ENCODE measurements at regions not wholly inside any gene's neighbourhood (a gene's known extent, or its start where the extent isn't known, plus 50 kb on each side); places are given as distances from the start of the nearest gene placed in this dataset.

GRCh38 chr6:79864421-79864820 is 82.9 kb downstream of the ELOVL4 start:
- Histone ChIP-seq H3K4me1 (ENCODE audit: control insufficient read depth, insufficient read depth, low read length) (no peaks in the 10 kb centered on the region; the same call in 1 of the 2 replicates), H3K9me3 (ENCODE audit: control insufficient read depth, insufficient read depth, low read length) (no peaks in the 10 kb centered on the region), H3K4me3 (ENCODE audit: low read length) (no peak overlapping the region), H3K36me3 (ENCODE audit: control insufficient read depth, insufficient read depth, low read length) (no peaks in the 10 kb centered on the region), H3K27me3 (ENCODE audit: control insufficient read depth, insufficient read depth, low read length) (no peaks in the 10 kb centered on the region; the same call in 1 of the 2 replicates), H3K27ac (ENCODE audit: low read length) (no peak overlapping the region)
- DNase-seq (ENCODE audit: low read depth, low spot score), result no peak
- WGBS (ENCODE audit: insufficient coverage, insufficient read length), result no CpG with 5 or more reads among the region's 3 CpGs

GRCh38 chr6:79864001-79864400 is 83.4 kb downstream of the ELOVL4 start:
- H3K4me1 ChIP-seq (ENCODE audit: control insufficient read depth, insufficient read depth, low read length), result no peaks in the 10 kb centered on the region; the same call in 1 of the 2 replicates
- H3K27ac ChIP-seq (ENCODE audit: low read length), result no peak overlapping the region
- no peak overlapping the region for H3K4me3 ChIP-seq (ENCODE audit: low read length)
- H3K9me3 ChIP-seq (ENCODE audit: control insufficient read depth, insufficient read depth, low read length), result no peaks in the 10 kb centered on the region
- no peaks in the 10 kb centered on the region; the same call in 1 of the 2 replicates for H3K27me3 ChIP-seq (ENCODE audit: control insufficient read depth, insufficient read depth, low read length)
- WGBS (ENCODE audit: insufficient coverage, insufficient read length), result no CpG with 5 or more reads among the region's 1 CpG
- DNase-seq (ENCODE audit: low read depth, low spot score), result no peak
- H3K36me3 ChIP-seq (ENCODE audit: control insufficient read depth, insufficient read depth, low read length), result no peaks in the 10 kb centered on the region

GRCh38 chr6:79863566-79863965 is 83.8 kb downstream of the ELOVL4 start:
- Histone ChIP-seq H3K36me3 (ENCODE audit: control insufficient read depth, insufficient read depth, low read length) (no peaks in the 10 kb centered on the region), H3K9me3 (ENCODE audit: control insufficient read depth, insufficient read depth, low read length) (no peaks in the 10 kb centered on the region), H3K27ac (ENCODE audit: low read length) (no peak overlapping the region), H3K4me3 (ENCODE audit: low read length) (no peak overlapping the region), H3K4me1 (ENCODE audit: control insufficient read depth, insufficient read depth, low read length) (no peaks in the 10 kb centered on the region), H3K27me3 (ENCODE audit: control insufficient read depth, insufficient read depth, low read length) (no peaks in the 10 kb centered on the region; the same call in 1 of the 2 replicates)
- no peak for DNase-seq (ENCODE audit: low read depth, low spot score)
- WGBS (ENCODE audit: insufficient coverage, insufficient read length), result no CpG with 5 or more reads among the region's 1 CpG

GRCh38 chr6:79862711-79863110 is 84.6 kb downstream of the ELOVL4 start:
- Histone ChIP-seq H3K27ac (ENCODE audit: low read length) (no peak overlapping the region), H3K36me3 (ENCODE audit: control insufficient read depth, insufficient read depth, low read length) (no peaks in the 10 kb centered on the region), H3K9me3 (ENCODE audit: control insufficient read depth, insufficient read depth, low read length) (no peaks in the 10 kb centered on the region), H3K27me3 (ENCODE audit: control insufficient read depth, insufficient read depth, low read length) (no peaks in the 10 kb centered on the region; the same call in 1 of the 2 replicates), H3K4me1 (ENCODE audit: control insufficient read depth, insufficient read depth, low read length) (no peaks in the 10 kb centered on the region), H3K4me3 (ENCODE audit: low read length) (no peak overlapping the region)
- no CpG with 5 or more reads among the region's 1 CpG for WGBS (ENCODE audit: insufficient coverage, insufficient read length)
- no peak for DNase-seq (ENCODE audit: low read depth, low spot score)

- DNase-seq (ENCODE audit: low read depth, low spot score), result no peak
- H3K4me1 ChIP-seq (ENCODE audit: control insufficient read depth, insufficient read depth, low read length), result no peaks in the 10 kb centered on the region
- no CpG with 5 or more reads among the region's 3 CpGs for WGBS (ENCODE audit: insufficient coverage, insufficient read length)
- H3K9me3 ChIP-seq (ENCODE audit: control insufficient read depth, insufficient read depth, low read length), result no peaks in the 10 kb centered on the region
- no peak overlapping the region for H3K4me3 ChIP-seq (ENCODE audit: low read length)
- H3K36me3 ChIP-seq (ENCODE audit: control insufficient read depth, insufficient read depth, low read length), result no peaks in the 10 kb centered on the region
- no peak overlapping the region for H3K27ac ChIP-seq (ENCODE audit: low read length)
- H3K27me3 ChIP-seq (ENCODE audit: control insufficient read depth, insufficient read depth, low read length), result no peaks in the 10 kb centered on the region; the same call in 1 of the 2 replicates
Observed at GRCh38 chr6:79862126-79862525, 85.2 kb downstream of the ELOVL4 start.

GRCh38 chr6:79861023-79861422 is 86.3 kb downstream of the ELOVL4 start:
- H3K27me3 ChIP-seq (ENCODE audit: control insufficient read depth, insufficient read depth, low read length), result no peaks in the 10 kb centered on the region; the same call in 1 of the 2 replicates
- H3K27ac ChIP-seq (ENCODE audit: low read length), result no peak overlapping the region
- WGBS (ENCODE audit: insufficient coverage, insufficient read length), result no CpG with 5 or more reads among the region's 7 CpGs
- no peaks in the 10 kb centered on the region for H3K9me3 ChIP-seq (ENCODE audit: control insufficient read depth, insufficient read depth, low read length)
- H3K4me3 ChIP-seq (ENCODE audit: low read length), result no peak overlapping the region
- no peak for DNase-seq (ENCODE audit: low read depth, low spot score)
- H3K4me1 ChIP-seq (ENCODE audit: control insufficient read depth, insufficient read depth, low read length), result no peaks in the 10 kb centered on the region
- no peaks in the 10 kb centered on the region for H3K36me3 ChIP-seq (ENCODE audit: control insufficient read depth, insufficient read depth, low read length)

- Histone ChIP-seq H3K4me1 (ENCODE audit: control insufficient read depth, insufficient read depth, low read length) (no peaks in the 10 kb centered on the region), H3K27ac (ENCODE audit: low read length) (no peak overlapping the region), H3K27me3 (ENCODE audit: control insufficient read depth, insufficient read depth, low read length) (no peaks in the 10 kb centered on the region), H3K4me3 (ENCODE audit: low read length) (no peak overlapping the region), H3K9me3 (ENCODE audit: control insufficient read depth, insufficient read depth, low read length) (no peaks in the 10 kb centered on the region), H3K36me3 (ENCODE audit: control insufficient read depth, insufficient read depth, low read length) (no peaks in the 10 kb centered on the region)
- DNase-seq (ENCODE audit: low read depth, low spot score), result no peak
- WGBS (ENCODE audit: insufficient coverage, insufficient read length), result no CpG with 5 or more reads among the region's 1 CpG
Observed at GRCh38 chr6:79847426-79847825, 99.9 kb downstream of the ELOVL4 start.

GRCh38 chr6:79842376-79843040 is 104.8 kb downstream of the ELOVL4 start:
- no peak overlapping the region for H3K27ac ChIP-seq (ENCODE audit: low read length)
- no peaks in the 10 kb centered on the region for H3K27me3 ChIP-seq (ENCODE audit: control insufficient read depth, insufficient read depth, low read length)
- no peaks in the 10 kb centered on the region for H3K4me1 ChIP-seq (ENCODE audit: control insufficient read depth, insufficient read depth, low read length)
- DNase-seq (ENCODE audit: low read depth, low spot score), result no peak
- H3K9me3 ChIP-seq (ENCODE audit: control insufficient read depth, insufficient read depth, low read length), result no peaks in the 10 kb centered on the region
- WGBS (ENCODE audit: insufficient coverage, insufficient read length), result no CpG with 5 or more reads among the region's 3 CpGs
- no peaks in the 10 kb centered on the region for H3K36me3 ChIP-seq (ENCODE audit: control insufficient read depth, insufficient read depth, low read length)
- no peak overlapping the region for H3K4me3 ChIP-seq (ENCODE audit: low read length)

- no peak for DNase-seq (ENCODE audit: low read depth, low spot score)
- Histone ChIP-seq H3K4me3 (ENCODE audit: low read length) (no peak overlapping the region), H3K4me1 (ENCODE audit: control insufficient read depth, insufficient read depth, low read length) (no peaks in the 10 kb centered on the region), H3K27me3 (ENCODE audit: control insufficient read depth, insufficient read depth, low read length) (no peaks in the 10 kb centered on the region), H3K27ac (ENCODE audit: low read length) (no peak overlapping the region), H3K9me3 (ENCODE audit: control insufficient read depth, insufficient read depth, low read length) (no peaks in the 10 kb centered on the region), H3K36me3 (ENCODE audit: control insufficient read depth, insufficient read depth, low read length) (no peaks in the 10 kb centered on the region)
- WGBS (ENCODE audit: insufficient coverage, insufficient read length), result no CpG with 5 or more reads among the region's 4 CpGs
Observed at GRCh38 chr6:79841577-79842375, 105.6 kb downstream of the ELOVL4 start.

- H3K27ac ChIP-seq (ENCODE audit: low read length), result no peak overlapping the region
Observed at GRCh38 chr6:79838851-79839250, 108.5 kb downstream of the ELOVL4 start.

GRCh38 chr6:79833964-79834284 is 113.4 kb downstream of the ELOVL4 start:
- Histone ChIP-seq H3K27me3 (ENCODE audit: control insufficient read depth, insufficient read depth, low read length) (no peaks in the 10 kb centered on the region), H3K36me3 (ENCODE audit: control insufficient read depth, insufficient read depth, low read length) (no peaks in the 10 kb centered on the region), H3K27ac (ENCODE audit: low read length) (no peak overlapping the region), H3K4me3 (ENCODE audit: low read length) (no peak overlapping the region), H3K9me3 (ENCODE audit: control insufficient read depth, insufficient read depth, low read length) (no peaks in the 10 kb centered on the region), H3K4me1 (ENCODE audit: control insufficient read depth, insufficient read depth, low read length) (no peaks in the 10 kb centered on the region)
- no CpG with 5 or more reads among the region's 3 CpGs for WGBS (ENCODE audit: insufficient coverage, insufficient read length)
- DNase-seq (ENCODE audit: low read depth, low spot score), result no peak

More at GRCh38 chr6:79838851-79839250, 108.5 kb downstream of the ELOVL4 start:
- Histone ChIP-seq H3K4me1 (ENCODE audit: control insufficient read depth, insufficient read depth, low read length) (no peaks in the 10 kb centered on the region), H3K27me3 (ENCODE audit: control insufficient read depth, insufficient read depth, low read length) (no peaks in the 10 kb centered on the region), H3K36me3 (ENCODE audit: control insufficient read depth, insufficient read depth, low read length) (no peaks in the 10 kb centered on the region), H3K9me3 (ENCODE audit: control insufficient read depth, insufficient read depth, low read length) (no peaks in the 10 kb centered on the region), H3K4me3 (ENCODE audit: low read length) (no peak overlapping the region)
- no peak for DNase-seq (ENCODE audit: low read depth, low spot score)
